ENCODE measurements at regions not wholly inside any gene's neighbourhood (a gene's known extent, or its start where the extent isn't known, plus 50 kb on each side); places are given as distances from the start of the nearest gene placed in this dataset.

GRCh38 chr4:144901141-144901540 lies 196.9 kb downstream of the ANAPC10 start:
- Histone ChIP-seq H3K36me3 (ENCODE audit: insufficient read depth, insufficient read length, low read length) (no peaks in the 10 kb centered on the region), H3K4me1 (ENCODE audit: insufficient read depth, insufficient read length) (no peaks in the 10 kb centered on the region), H3K4me3 (ENCODE audit: insufficient read length, low read depth) (no peak overlapping the region), H3K9me3 (ENCODE audit: insufficient read depth, low read length) (no peaks in the 10 kb centered on the region), H3K27me3 (ENCODE audit: insufficient read depth, insufficient read length) (no peaks in the 10 kb centered on the region), H3K9ac (ENCODE audit: insufficient read length, low read depth) (no peak overlapping the region)
- DNase-seq (ENCODE audit: low read depth, low spot score) = no peak
- TF ChIP-seq SUZ12 (IDR thresholded peaks at IDR 0.05; ENCODE audit: extremely low read depth, insufficient read depth, insufficient read length) (no peak), ZNF274 (IDR thresholded peaks at IDR 0.05; ENCODE audit: low read depth, low read length) (no peak), YY1 (IDR thresholded peaks at IDR 0.05; ENCODE audit: insufficient read depth, insufficient read length) (no peak)

- Histone ChIP-seq H3K27me3 (ENCODE audit: insufficient read depth, insufficient read length) (no peaks in the 10 kb centered on the region), H3K4me1 (ENCODE audit: insufficient read depth, insufficient read length) (no peaks in the 10 kb centered on the region), H3K9ac (ENCODE audit: insufficient read length, low read depth) (no peak overlapping the region), H3K9me3 (ENCODE audit: insufficient read depth, low read length) (no peaks in the 10 kb centered on the region), H3K36me3 (ENCODE audit: insufficient read depth, insufficient read length, low read length) (no peaks in the 10 kb centered on the region), H3K4me3 (ENCODE audit: insufficient read length, low read depth) (no peak overlapping the region)
- no peak for TF ChIP-seq ZNF274 (IDR thresholded peaks at IDR 0.05; ENCODE audit: low read depth, low read length)
- TF ChIP-seq SUZ12 (IDR thresholded peaks at IDR 0.05; ENCODE audit: extremely low read depth, insufficient read depth, insufficient read length) = no peak
- TF ChIP-seq YY1 (IDR thresholded peaks at IDR 0.05; ENCODE audit: insufficient read depth, insufficient read length) = no peak
- DNase-seq (ENCODE audit: low read depth, low spot score) = no peak
These were observed 195.4 kb downstream of the ANAPC10 start for GRCh38 chr4:144902614-144903013.

GRCh38 chr4:144903953-144904711 lies 193.9 kb downstream of the ANAPC10 start:
- no peak for DNase-seq (ENCODE audit: low read depth, low spot score)
- Histone ChIP-seq H3K9me3 (ENCODE audit: insufficient read depth, low read length) (no peaks in the 10 kb centered on the region), H3K36me3 (ENCODE audit: insufficient read depth, insufficient read length, low read length) (no peaks in the 10 kb centered on the region), H3K9ac (ENCODE audit: insufficient read length, low read depth) (no peak overlapping the region), H3K4me3 (ENCODE audit: insufficient read length, low read depth) (no peak overlapping the region), H3K4me1 (ENCODE audit: insufficient read depth, insufficient read length) (no peaks in the 10 kb centered on the region), H3K27me3 (ENCODE audit: insufficient read depth, insufficient read length) (no peaks in the 10 kb centered on the region)
- TF ChIP-seq SUZ12 (IDR thresholded peaks at IDR 0.05; ENCODE audit: extremely low read depth, insufficient read depth, insufficient read length) (no peak), YY1 (IDR thresholded peaks at IDR 0.05; ENCODE audit: insufficient read depth, insufficient read length) (no peak), ZNF274 (IDR thresholded peaks at IDR 0.05; ENCODE audit: low read depth, low read length) (no peak)

- Histone ChIP-seq H3K27me3 (ENCODE audit: insufficient read depth, insufficient read length) (no peaks in the 10 kb centered on the region), H3K9ac (ENCODE audit: insufficient read length, low read depth) (no peak overlapping the region), H3K9me3 (ENCODE audit: insufficient read depth, low read length) (no peaks in the 10 kb centered on the region), H3K36me3 (ENCODE audit: insufficient read depth, insufficient read length, low read length) (no peaks in the 10 kb centered on the region), H3K4me1 (ENCODE audit: insufficient read depth, insufficient read length) (no peaks in the 10 kb centered on the region), H3K4me3 (ENCODE audit: insufficient read length, low read depth) (no peak overlapping the region)
- TF ChIP-seq YY1 (IDR thresholded peaks at IDR 0.05; ENCODE audit: insufficient read depth, insufficient read length) (no peak), ZNF274 (IDR thresholded peaks at IDR 0.05; ENCODE audit: low read depth, low read length) (no peak), SUZ12 (IDR thresholded peaks at IDR 0.05; ENCODE audit: extremely low read depth, insufficient read depth, insufficient read length) (no peak)
- no peak for DNase-seq (ENCODE audit: low read depth, low spot score)
These were observed 192.7 kb downstream of the ANAPC10 start for GRCh38 chr4:144905286-144905685.

GRCh38 chr4:144906181-144906925 lies 191.6 kb downstream of the ANAPC10 start:
- H3K9ac ChIP-seq (ENCODE audit: insufficient read length, low read depth) = no peak overlapping the region

GRCh38 chr4:144910723-144911122 lies 187.3 kb downstream of the ANAPC10 start:
- no peak overlapping the region for H3K9ac ChIP-seq (ENCODE audit: insufficient read length, low read depth)
- no peaks in the 10 kb centered on the region for H3K27me3 ChIP-seq (ENCODE audit: insufficient read depth, insufficient read length)
- H3K9me3 ChIP-seq (ENCODE audit: insufficient read depth, low read length) = no peaks in the 10 kb centered on the region
- H3K4me1 ChIP-seq (ENCODE audit: insufficient read depth, insufficient read length) = no peaks in the 10 kb centered on the region
- no peaks in the 10 kb centered on the region for H3K36me3 ChIP-seq (ENCODE audit: insufficient read depth, insufficient read length, low read length)
- TF ChIP-seq YY1 (IDR thresholded peaks at IDR 0.05; ENCODE audit: insufficient read depth, insufficient read length) (no peak), SUZ12 (IDR thresholded peaks at IDR 0.05; ENCODE audit: extremely low read depth, insufficient read depth, insufficient read length) (no peak), ZNF274 (IDR thresholded peaks at IDR 0.05; ENCODE audit: low read depth, low read length) (no peak)
- no peak overlapping the region for H3K4me3 ChIP-seq (ENCODE audit: insufficient read length, low read depth)
- DNase-seq (ENCODE audit: low read depth, low spot score) = no peak

More at GRCh38 chr4:144906181-144906925, 191.6 kb downstream of the ANAPC10 start:
- no peaks in the 10 kb centered on the region for H3K4me1 ChIP-seq (ENCODE audit: insufficient read depth, insufficient read length)
- TF ChIP-seq YY1 (IDR thresholded peaks at IDR 0.05; ENCODE audit: insufficient read depth, insufficient read length) = no peak
- no peak for TF ChIP-seq ZNF274 (IDR thresholded peaks at IDR 0.05; ENCODE audit: low read depth, low read length)
- TF ChIP-seq SUZ12 (IDR thresholded peaks at IDR 0.05; ENCODE audit: extremely low read depth, insufficient read depth, insufficient read length) = no peak
- DNase-seq (ENCODE audit: low read depth, low spot score) = no peak
- H3K27me3 ChIP-seq (ENCODE audit: insufficient read depth, insufficient read length) = no peaks in the 10 kb centered on the region
- no peaks in the 10 kb centered on the region for H3K9me3 ChIP-seq (ENCODE audit: insufficient read depth, low read length)
- H3K36me3 ChIP-seq (ENCODE audit: insufficient read depth, insufficient read length, low read length) = no peaks in the 10 kb centered on the region
- H3K4me3 ChIP-seq (ENCODE audit: insufficient read length, low read depth) = no peak overlapping the region

Data from NT2/D1 (cell line).